ENCODE measurements at regions not wholly inside any gene's neighbourhood (a gene's known extent, or its start where the extent isn't known, plus 50 kb on each side); places are given as distances from the start of the nearest gene placed in this dataset.

DNA sequence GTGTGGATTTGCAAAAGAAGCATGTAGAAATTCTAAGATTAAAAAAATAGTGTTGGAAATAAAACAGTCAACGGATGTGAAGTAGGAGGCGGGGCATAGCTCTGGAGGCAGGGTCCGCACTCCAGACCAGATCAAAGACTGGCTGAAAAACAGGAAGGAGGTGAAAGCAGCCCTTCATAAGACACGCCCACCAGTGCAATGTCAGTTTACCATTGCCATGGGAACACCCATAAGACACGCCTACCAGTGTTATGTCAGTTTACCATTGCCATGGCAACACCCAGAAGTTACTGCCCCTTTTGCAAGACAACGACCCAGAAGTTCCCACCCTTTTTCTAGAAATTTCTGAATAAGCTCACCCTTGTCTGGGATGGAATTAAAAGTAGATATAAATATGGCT is 87.1 kb downstream of the FZD10 start:
- no peaks in the 10 kb centered on the region for H3K36me3 ChIP-seq (ENCODE audit: control insufficient read depth in 4 of 4, insufficient read depth in 3 of 4, low read depth in 1 of 4, low read length in 3 of 4)
- no peaks in the 10 kb centered on the region for H3K27me3 ChIP-seq (ENCODE audit: control insufficient read depth in 4 of 4, insufficient read depth in 4 of 4, low read length in 3 of 4)
- no peak overlapping the region for H3K9ac ChIP-seq (ENCODE audit: low read depth in 1 of 2, low read length in 2 of 2)
- TF ChIP-seq, protein P1, sequence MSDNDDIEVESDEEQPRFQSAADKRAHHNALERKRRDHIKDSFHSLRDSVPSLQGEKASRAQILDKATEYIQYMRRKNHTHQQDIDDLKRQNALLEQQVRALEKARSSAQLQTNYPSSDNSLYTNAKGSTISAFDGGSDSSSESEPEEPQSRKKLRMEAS (IDR thresholded peaks at IDR 0.05), result no peak
- TF ChIP-seq, protein P2, sequence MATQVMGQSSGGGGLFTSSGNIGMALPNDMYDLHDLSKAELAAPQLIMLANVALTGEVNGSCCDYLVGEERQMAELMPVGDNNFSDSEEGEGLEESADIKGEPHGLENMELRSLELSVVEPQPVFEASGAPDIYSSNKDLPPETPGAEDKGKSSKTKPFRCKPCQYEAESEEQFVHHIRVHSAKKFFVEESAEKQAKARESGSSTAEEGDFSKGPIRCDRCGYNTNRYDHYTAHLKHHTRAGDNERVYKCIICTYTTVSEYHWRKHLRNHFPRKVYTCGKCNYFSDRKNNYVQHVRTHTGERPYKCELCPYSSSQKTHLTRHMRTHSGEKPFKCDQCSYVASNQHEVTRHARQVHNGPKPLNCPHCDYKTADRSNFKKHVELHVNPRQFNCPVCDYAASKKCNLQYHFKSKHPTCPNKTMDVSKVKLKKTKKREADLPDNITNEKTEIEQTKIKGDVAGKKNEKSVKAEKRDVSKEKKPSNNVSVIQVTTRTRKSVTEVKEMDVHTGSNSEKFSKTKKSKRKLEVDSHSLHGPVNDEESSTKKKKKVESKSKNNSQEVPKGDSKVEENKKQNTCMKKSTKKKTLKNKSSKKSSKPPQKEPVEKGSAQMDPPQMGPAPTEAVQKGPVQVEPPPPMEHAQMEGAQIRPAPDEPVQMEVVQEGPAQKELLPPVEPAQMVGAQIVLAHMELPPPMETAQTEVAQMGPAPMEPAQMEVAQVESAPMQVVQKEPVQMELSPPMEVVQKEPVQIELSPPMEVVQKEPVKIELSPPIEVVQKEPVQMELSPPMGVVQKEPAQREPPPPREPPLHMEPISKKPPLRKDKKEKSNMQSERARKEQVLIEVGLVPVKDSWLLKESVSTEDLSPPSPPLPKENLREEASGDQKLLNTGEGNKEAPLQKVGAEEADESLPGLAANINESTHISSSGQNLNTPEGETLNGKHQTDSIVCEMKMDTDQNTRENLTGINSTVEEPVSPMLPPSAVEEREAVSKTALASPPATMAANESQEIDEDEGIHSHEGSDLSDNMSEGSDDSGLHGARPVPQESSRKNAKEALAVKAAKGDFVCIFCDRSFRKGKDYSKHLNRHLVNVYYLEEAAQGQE (IDR thresholded peaks at IDR 0.05), result no peak
- TF ChIP-seq NR2F2 (IDR thresholded peaks at IDR 0.05), result no peak
- TF ChIP-seq HNF4A (conservative IDR thresholded peaks at IDR 0.05), result no peak
- TF ChIP-seq, protein P3, sequence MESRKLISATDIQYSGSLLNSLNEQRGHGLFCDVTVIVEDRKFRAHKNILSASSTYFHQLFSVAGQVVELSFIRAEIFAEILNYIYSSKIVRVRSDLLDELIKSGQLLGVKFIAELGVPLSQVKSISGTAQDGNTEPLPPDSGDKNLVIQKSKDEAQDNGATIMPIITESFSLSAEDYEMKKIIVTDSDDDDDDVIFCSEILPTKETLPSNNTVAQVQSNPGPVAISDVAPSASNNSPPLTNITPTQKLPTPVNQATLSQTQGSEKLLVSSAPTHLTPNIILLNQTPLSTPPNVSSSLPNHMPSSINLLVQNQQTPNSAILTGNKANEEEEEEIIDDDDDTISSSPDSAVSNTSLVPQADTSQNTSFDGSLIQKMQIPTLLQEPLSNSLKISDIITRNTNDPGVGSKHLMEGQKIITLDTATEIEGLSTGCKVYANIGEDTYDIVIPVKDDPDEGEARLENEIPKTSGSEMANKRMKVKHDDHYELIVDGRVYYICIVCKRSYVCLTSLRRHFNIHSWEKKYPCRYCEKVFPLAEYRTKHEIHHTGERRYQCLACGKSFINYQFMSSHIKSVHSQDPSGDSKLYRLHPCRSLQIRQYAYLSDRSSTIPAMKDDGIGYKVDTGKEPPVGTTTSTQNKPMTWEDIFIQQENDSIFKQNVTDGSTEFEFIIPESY (IDR thresholded peaks at IDR 0.05), result no peak
- no peak for TF ChIP-seq FOXA2 (IDR thresholded peaks at IDR 0.05)
- TF ChIP-seq YY1 (IDR thresholded peaks at IDR 0.05), result no peak
- no peak for TF ChIP-seq RAD21 (IDR thresholded peaks at IDR 0.05)
- TF ChIP-seq RXRA (IDR thresholded peaks at IDR 0.05), result no peak
- TF ChIP-seq HNF4G (IDR thresholded peaks at IDR 0.05), result no peak
- TF ChIP-seq, protein P4, sequence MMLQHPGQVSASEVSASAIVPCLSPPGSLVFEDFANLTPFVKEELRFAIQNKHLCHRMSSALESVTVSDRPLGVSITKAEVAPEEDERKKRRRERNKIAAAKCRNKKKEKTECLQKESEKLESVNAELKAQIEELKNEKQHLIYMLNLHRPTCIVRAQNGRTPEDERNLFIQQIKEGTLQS (IDR thresholded peaks at IDR 0.05), result no peak
- TF ChIP-seq, protein P5, sequence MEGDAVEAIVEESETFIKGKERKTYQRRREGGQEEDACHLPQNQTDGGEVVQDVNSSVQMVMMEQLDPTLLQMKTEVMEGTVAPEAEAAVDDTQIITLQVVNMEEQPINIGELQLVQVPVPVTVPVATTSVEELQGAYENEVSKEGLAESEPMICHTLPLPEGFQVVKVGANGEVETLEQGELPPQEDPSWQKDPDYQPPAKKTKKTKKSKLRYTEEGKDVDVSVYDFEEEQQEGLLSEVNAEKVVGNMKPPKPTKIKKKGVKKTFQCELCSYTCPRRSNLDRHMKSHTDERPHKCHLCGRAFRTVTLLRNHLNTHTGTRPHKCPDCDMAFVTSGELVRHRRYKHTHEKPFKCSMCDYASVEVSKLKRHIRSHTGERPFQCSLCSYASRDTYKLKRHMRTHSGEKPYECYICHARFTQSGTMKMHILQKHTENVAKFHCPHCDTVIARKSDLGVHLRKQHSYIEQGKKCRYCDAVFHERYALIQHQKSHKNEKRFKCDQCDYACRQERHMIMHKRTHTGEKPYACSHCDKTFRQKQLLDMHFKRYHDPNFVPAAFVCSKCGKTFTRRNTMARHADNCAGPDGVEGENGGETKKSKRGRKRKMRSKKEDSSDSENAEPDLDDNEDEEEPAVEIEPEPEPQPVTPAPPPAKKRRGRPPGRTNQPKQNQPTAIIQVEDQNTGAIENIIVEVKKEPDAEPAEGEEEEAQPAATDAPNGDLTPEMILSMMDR (IDR thresholded peaks at IDR 0.05; ENCODE audit: low read depth, low read length, missing input control), result no peak
- H3K4me1 ChIP-seq (ENCODE audit: control insufficient read depth in 4 of 4, insufficient read depth in 4 of 4, low read length in 3 of 4), result no peaks in the 10 kb centered on the region
- H3K4me3 ChIP-seq (ENCODE audit: low read depth in 1 of 3, low read length in 3 of 3), result no peak overlapping the region
- H3K27ac ChIP-seq (ENCODE audit: low read depth in 1 of 2, low read length in 2 of 2), result no peak overlapping the region
- no peak for DNase-seq (ENCODE audit: low spot score)
- WGBS, result 71% methylated on average over 6 of the region's 6 CpGs
- H3K9me3 ChIP-seq (ENCODE audit: control insufficient read depth in 4 of 4, low read length in 3 of 4), result no peaks in the 10 kb centered on the region

DNA sequence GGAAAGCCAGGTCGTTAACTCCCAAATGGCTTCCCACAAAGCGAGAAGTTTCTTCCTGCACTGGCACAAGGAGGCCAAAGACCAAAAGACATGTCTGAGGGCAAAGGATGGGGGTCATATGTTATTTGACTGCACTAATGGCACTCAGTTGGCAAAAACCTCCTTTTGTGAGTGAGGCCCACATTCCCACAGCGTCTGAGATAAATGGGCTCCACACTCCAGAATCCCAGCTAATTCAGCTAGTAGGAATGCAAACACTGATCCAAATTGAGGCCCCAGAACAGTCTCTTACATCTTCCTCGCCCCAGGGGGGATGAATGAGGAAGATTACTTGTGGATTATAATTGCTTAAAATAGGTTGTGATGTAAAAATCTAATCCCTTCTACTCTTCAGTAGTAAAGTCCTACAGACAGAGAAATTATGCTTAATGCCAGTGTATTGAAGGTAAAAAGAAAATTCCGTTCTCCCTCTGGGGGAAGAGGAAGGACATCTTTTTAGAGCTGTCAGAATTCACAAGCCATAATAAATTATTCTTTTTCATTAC is 86.4 kb upstream of the PIWIL1 start:
- Histone ChIP-seq H3K9ac (ENCODE audit: low read depth in 1 of 2, low read length in 2 of 2) (no peak overlapping the region), H3K27ac (ENCODE audit: low read depth in 1 of 2, low read length in 2 of 2) (no peak overlapping the region), H3K9me3 (ENCODE audit: control insufficient read depth in 4 of 4, low read length in 3 of 4) (no peaks in the 10 kb centered on the region), H3K36me3 (ENCODE audit: control insufficient read depth in 4 of 4, insufficient read depth in 3 of 4, low read depth in 1 of 4, low read length in 3 of 4) (no peaks in the 10 kb centered on the region), H3K4me1 (ENCODE audit: control insufficient read depth in 4 of 4, insufficient read depth in 4 of 4, low read length in 3 of 4) (no peaks in the 10 kb centered on the region), H3K4me3 (ENCODE audit: low read depth in 1 of 3, low read length in 3 of 3) (no peak overlapping the region), H3K27me3 (ENCODE audit: control insufficient read depth in 4 of 4, insufficient read depth in 4 of 4, low read length in 3 of 4) (no peaks in the 10 kb centered on the region)
- DNase-seq (ENCODE audit: low spot score), result no peak
- WGBS, result 57% methylated on average over 5 of the region's 5 CpGs
- TF ChIP-seq FOXA1 (IDR thresholded peaks at IDR 0.05), result no peak
- TF ChIP-seq TAF1 (conservative IDR thresholded peaks at IDR 0.05), result no peak
- TF ChIP-seq, protein P1 (IDR thresholded peaks at IDR 0.05), result no peak
- TF ChIP-seq, protein P3 (IDR thresholded peaks at IDR 0.05), result no peak
- TF ChIP-seq, protein P5 (IDR thresholded peaks at IDR 0.05; ENCODE audit: low read depth, low read length, missing input control), result no peak
- TF ChIP-seq EGR1 (IDR thresholded peaks at IDR 0.05; ENCODE audit: low read depth in 2 of 2), result no peak
- TF ChIP-seq, protein P2 (IDR thresholded peaks at IDR 0.05), result no peak
